T-helper 1 cell (primary cell): ENCODE measurements at regions not wholly inside any gene's neighbourhood (a gene's known extent, or its start where the extent isn't known, plus 50 kb on each side); places are given as distances from the start of the nearest gene placed in this dataset.
"Not testable (repeated sequence)": the region's sequence is repeated elsewhere in the genome, so short reads cannot be mapped to it uniquely, and the experiment has no call there.

Source experiments
- DNase-seq, 5 donors: peaks; one replicate each; pipeline ENCODE4 v3.0.0-alpha.2; 2012 to 2020

DNA sequence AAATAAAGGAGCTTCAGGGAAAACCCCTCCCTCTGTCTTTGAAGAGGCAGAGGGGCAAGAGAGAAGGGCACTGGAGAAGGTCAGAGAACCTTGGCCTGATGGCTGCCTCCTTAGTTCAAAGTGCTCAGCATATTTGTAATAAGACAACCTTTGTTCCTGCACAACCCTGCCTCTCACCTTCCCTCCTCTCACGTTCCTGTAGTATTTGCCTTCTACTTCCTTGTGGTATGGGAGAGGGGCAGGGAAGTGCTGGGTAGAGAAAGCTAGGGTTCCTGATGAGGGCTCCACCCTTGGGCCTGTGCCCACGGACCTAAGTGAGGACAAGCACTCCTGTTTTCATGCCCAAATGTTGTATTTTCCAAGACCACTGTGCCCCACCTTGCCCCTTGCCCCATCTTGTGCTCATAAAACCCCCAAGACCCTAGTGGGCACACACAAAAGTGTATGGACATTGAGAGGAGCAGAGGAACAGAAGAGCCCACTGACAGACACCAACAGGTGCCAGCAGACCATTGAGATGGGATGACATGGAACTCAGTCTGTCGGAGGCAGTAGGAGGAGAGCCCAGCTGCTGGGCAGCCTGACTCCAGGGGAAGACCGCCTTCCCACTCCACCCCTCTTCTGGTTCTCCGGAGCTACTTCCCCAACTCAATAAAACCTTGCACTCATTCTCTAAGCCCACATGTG, 261.5 kb upstream of the CCDC196 start:
- DNase-seq: no peak

DNA sequence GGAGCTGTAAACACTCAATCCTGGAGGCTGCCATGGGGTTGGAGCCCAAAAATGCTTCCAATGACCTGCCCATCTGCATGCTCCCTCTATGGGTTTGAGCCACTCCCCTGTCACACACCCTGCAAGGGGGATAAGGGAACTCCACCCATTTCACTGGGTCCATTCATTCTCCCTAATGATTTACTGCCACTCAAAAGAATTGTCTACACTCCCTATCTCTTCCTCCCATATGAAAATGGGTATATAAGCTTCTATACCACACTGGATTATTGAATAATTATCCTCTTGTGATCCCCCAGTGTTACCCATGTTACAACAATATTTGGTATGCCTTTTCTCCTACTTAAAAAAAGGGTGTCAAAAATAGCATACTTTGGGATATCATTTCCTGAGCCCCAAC, 260.8 kb upstream of the CCDC196 start:
- no peak for DNase-seq

DNA sequence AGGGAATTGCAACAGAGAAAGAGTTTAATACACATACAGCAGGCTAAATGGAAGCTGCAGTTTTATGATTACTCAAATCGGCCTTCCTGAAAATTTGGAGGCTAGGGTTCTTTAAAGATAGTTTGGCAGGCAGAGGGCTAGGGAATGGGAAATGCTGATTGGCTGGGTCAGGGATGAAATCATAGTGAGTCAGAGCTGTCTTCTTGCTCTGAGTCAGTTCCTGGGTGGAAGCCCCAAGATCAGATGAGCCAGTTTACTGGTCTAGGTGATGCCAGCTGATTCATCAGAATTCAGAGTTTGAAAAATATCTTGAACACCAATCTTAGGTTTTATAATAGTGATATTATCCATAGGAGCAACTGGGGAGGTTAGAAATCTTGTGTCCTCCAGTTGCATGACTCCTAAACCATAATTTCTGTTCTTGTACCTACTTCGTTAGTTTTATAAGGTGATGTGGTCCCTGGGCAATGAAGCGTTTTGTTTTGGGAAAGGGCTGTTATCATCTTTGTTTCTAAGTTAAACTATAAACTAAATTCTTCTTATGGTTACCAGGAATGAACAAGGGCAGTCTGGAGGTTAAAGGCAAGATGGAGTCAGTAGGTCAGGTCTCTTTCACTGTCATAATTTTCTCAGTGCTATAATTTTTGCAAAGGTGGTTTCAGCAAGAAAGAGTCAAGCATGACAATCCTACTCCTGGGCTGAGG, 257.8 kb upstream of the CCDC196 start:
- DNase-seq: peak in 1 of 5 donors; percentile 40

DNA sequence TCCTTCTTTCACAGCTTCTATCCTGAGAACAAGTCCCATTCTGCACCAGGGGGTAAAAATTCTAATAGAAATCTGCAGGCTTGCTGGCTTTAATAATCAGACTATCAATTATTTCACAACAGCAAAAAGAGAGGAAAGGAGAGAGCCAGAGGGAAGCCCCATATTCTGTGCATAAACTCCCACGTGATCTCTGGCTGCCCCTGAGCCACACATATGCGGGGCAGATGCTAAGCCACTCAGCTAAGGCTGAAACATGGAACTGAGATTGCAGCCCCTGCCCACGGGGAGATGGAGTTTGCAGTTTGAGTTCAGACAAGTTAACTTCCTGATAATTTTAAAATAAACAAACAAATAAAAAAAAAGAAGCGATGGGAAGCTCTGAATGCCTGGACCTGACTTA, 254.4 kb upstream of the CCDC196 start:
- no peak for DNase-seq

DNA sequence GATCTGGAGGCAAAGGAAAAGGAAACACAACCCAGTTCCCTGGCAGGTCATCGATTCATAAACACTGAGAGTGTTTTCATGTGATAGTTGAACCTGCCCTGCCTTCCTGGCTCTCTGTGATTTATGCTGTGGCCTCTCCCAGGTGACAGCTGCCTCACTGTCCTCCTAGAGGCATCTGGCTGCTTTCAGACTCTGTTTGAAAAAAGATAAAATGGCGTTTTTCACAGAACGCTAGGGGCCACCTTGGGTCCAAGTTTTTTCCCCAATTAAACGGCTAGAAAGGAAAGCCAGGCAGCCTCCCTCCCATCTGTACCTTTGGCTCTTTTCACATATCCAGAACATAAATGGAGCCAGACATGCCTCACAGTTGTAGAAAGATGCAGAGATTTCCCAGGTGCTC, 252.6 kb upstream of the CCDC196 start:
- DNase-seq: no peak

DNA sequence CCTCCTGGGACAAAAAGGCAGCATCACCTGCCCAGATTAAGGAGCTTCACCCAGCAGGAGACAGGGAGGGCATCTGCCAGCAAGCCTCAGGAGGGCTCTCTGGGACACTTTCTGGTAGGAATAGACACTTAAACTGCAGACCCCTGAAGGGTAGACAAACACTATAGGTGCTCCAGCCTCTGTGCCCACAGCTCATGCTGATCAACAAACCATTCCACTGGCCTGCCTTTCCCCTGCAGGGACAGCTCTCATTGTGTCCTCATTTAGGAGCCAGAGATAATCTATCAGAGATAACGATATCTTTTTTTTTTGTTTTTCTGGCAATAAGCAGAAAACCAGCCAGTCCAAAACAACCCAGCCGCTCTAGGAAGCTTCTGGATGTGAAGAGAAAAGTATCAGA, 251.8 kb upstream of the CCDC196 start:
- no peak for DNase-seq

DNA sequence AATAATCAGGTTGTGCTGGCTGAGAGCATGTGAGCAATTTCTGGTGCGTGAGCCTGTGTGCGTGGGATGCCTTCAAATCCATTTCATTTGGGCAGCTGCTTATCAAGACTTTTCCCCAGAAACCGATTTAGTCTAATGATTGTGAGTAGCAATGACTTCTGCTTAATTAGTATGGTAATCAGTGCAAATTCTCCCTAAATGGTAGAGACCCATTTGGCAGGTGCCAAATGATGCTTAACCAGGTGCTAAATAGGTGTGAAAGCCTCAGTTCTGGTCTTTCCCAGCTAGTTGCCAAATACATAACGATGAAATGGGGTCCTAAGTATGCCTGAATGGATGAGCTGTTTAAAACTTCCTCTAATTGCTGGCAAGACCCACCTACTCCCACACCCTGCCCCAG, 248.4 kb upstream of the CCDC196 start:
- DNase-seq: no peak

DNA sequence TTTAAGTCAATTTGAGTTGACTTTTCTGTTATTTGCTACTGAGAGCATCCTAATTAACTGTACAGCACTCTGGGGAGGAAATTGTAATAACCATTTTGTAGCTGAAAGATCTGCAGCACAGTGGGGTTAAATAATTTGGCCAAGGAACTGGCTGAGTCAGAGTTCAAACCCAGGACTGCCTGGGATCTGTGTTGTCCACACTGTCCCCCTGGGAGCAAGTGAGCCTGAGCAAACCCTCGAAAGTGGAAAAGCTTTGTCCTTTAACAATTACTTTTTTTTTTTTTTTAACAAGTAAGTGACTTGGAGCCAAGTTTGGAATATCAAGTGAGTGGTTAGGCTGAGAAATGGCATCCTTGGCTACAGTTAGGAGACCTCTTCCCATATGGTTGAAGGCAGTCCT, 247.2 kb upstream of the CCDC196 start:
- DNase-seq: no peak

DNA sequence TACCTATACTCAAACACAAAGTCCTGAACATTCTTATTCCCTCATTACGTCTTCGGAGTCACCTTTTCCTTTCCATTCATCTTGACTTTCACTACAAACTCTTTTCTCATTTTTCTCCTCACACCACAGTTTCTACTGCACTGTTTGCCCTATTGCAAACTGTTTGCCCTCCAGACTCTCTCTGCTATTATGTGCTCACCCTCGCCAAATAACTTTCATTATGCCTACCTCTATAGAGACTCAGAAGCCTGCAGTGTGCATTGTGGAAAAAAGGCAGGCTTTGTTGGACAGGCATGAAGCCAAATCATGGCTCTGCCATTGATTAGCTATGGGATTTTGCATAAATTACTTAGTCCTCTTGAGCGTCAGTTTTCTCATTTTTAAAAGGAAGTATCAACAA, 246.6 kb upstream of the CCDC196 start:
- no peak for DNase-seq

DNA sequence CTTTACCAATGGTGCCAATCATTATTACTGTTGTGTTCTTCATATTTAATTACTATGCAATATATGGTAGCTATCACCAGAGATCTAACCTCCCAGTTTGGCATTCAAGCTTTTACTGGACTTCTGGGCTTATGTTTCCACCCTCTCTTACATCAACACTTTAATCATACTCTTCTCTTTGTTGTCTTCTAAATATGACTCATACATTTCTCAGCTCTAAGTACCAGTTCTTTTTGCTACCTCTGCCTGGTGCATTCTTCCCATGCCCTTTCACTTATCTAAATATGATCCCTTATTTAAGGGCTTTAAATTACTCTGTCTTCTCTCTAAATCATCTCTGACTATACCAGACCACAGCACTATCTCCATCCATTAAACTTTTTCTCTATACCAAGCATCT, 246.1 kb upstream of the CCDC196 start:
- DNase-seq: no peak

DNA sequence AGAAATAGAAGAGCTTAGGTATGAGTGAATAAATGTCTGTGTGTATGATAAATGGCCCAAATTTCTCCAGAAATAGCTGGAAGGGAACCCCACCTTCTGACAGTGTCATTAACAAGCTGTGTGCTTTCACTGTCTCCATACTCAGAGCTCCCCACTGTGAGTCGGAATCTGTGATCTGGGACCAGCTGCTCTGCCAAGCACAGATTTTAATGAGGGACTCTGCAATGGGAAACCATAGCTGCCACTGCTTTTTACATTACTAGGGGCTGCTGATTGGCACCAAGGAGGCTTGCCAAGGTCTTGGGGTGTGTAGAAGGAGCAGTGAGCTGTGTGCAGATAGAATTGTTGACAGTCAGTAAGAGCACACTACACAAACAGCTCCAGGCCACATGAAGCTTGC, 244.2 kb upstream of the CCDC196 start:
- no peak for DNase-seq

DNA sequence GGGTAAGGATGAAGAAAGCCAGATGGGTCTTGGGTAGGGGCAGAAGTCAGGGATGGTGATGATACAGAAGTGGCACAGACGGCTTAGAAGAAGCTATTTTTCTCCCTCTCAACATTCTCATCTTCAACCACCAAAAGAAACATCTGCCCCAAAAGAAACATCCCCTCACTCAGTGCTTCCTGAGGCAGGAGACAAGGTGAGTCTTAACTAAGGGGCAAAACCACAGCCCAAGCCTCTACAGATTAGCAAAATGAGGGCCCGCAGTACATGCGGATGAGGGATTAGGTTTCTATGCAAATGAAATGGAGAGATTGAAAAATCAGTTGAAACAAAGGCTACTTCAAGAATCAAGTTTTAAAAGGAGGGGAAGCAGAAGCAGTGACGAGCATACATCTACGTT, 241.3 kb upstream of the CCDC196 start:
- DNase-seq: no peak

DNA sequence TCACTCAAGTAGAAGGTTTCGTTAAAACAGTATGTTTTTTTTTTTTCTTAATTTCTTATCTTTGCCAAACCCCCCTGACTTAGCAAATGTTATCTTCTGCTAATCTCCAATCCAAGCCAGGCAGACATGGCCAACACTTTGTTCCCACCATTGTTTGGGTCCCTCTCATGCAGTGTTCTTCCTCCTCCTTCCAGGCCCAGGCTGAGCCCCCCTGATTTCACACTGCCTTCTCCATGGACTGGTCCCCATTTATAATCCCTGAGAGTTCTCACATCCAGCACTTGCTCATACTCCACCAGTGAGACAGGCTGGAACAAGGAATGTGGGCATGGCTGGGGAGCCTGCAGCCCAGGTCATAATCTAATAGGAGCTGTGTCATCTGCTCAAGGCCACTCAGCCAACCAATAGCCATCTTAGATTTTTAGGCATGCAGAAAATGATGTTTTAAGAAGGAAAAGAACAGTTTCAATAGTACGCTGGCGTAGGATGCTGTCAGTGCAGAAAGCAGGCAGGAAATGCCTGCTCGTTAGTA, 238.4 kb upstream of the CCDC196 start:
- no peak for DNase-seq

DNA sequence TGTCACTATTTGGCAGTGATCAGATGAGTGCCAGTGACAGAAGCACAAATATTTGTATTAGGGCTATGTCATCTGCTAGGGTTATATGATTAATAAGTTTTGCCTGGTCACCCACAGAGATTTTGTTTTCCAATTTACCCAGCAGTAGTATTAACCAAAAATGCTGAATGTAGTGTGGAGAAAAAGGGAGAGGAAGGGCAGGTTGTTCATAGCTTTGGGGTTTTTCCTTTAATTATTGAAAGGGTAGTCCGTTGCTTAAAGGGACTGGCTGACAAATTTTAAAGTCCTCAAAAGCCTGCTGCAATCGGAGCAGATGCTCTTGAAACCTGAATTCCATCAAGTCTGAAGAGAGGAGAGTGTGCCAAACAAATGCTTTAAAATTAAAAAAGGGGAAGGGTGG, 237.9 kb upstream of the CCDC196 start:
- no peak for DNase-seq

DNA sequence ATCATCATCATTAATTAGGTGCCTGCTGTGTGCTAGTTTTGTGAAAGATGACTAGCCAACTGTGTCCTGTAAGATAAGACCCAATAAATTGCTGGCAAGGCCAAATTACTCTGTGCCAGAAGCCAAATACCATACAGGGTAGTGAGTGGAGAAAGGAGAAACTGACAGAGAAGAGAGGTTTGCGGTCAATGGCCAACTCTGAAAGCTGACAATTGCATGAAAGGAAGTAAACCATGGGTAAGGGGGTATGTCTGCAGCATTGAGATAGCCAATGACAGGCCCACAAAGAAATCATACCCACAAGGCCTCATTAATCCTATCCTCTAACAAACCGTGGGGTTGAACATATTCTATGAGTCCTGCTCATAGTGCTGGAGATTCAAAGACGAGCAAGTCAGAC, 236.6 kb upstream of the CCDC196 start:
- no peak for DNase-seq

DNA sequence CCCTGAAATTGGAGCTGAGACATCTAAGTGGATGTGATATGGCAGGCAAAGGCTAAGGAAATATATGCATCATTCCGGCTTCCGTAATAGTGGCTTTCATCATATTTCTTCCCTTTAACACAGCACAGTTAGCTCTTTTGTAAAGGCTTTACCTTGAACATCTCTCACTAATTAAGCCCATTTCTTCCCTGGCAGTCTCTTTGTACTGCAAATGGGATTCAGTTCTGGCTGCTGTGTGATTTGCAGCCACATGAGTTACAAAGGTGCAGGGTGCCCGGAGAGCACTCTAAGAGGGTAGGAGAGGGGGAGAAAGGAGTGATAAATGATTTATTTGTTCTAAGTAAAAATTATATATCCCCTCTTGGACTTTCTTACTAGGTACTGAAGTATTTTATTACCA, 232.1 kb upstream of the CCDC196 start:
- no peak for DNase-seq

DNA sequence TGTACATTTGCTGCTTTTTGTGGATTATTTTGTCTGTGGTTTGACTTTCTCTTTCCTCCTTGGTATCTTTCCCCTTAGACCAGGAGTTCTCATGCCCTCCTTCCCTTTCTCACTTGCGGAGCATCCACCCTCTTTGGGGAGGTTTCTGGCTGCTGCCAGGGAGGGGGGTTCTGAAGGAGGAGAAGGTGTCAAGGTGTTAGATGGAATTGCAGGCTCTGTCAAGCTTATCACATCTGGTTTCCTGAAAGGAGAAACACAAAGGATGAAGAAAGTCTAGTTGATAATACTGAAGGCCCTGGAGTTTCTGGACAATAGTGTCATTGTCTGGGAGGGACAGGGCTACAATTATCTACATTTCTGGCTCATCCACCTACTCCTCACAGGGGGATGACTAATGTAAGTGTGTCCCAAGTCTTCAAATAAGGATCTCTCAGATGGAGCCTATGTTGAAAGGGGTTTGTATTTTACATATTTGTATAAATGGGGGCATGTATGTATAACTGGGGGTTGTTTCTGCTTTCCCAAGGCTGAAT, 217.3 kb upstream of the CCDC196 start:
- no peak for DNase-seq

DNA sequence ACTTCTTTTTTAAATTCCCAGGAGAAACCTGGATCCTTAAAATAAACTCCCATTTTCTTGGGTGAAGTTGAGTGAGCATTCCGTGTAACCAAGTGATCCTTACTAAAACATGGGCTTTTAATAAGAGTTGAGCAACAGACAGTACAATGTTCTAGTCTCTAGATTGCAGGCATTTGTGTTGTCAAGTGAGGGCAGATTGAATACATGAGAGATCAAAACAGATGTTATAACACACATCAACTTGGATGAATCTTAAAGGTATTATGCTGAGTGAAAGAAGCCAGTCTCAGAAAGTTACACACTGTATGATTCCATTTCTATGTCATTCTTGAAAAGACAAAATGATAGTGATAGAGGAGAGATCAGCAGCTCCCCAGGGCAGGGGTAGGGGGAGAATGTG, 213.9 kb upstream of the CCDC196 start:
- no peak for DNase-seq

DNA sequence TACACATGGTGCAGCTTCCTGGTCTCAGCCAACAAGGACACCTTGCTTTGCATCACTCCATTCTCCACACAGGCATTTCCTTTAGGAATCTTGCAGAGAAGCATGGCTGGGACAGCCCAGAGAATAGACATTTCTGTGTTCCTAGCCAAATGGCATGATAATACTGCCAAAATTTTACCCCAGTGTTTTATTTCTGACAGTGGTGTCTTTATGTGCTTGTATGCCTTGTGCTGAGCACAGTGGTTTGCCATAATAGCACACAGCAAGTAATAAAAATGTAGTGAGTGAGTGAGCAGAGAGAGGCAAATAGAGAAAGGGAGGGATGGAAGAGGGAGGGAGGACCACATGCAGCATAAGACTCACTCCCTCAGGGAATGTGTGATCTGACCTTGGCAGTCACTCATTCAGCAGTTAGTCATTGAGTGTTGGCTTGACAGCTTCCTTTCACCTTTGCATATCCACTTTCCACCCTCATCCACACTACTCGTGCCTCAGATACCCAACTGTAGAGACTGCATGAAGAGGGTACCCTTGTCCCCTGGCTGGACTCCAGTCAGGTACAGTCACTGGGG, 212.8 kb upstream of the CCDC196 start:
- no peak for DNase-seq

DNA sequence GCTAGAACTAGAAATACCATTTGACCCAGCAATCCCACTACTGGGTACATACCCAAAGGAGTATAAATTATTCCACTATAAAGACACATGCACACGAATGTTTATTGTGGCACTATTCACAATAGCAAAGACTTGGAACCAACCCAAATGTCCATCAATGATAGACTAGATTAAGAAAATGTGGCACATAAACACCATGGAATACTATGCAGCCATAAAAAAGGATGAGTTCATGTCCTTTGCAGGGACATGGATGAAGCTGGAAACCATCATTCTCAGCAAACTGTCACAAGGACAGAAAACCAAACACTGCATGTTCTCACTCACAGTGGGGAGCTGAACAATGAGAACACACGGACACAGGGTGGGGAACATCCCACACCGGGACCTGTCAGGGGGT, 207.8 kb upstream of the CCDC196 start:
- not testable (repeated sequence) for DNase-seq

DNA sequence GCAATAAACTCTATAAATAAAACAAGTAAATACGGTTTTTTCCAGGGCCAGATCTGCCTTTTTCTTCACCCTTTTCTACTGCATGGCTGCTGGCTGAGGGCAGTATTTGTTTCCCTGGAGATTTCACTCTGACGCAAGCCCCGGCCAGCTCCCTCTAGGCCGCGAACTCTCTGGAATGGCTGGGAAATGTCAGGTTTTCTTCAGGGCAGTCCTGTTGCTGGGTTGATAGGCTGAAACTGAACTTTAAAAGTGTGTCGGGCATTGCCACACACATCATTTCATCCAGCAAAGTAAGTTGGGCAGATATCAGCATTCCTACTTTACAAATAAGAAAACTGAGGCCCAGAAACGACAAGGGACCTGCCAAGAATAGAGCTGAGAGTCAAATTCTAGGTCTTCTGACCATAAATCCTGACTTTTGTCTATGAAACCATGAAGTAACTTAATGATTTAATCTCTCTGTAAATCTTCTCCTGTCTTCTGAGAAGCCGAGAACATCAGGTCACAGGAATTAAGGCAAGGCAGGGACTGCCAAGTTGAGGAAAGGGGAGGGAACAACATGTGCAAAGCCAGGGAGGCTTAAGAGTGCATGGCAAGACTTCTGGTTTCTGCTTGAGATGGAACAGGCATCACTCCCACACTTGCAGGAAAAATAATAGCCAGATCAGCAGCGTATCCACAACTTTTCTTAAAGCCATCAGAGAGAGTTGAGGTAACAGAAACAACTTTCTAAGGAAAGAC, 205.0 kb upstream of the CCDC196 start:
- DNase-seq: no peak

DNA sequence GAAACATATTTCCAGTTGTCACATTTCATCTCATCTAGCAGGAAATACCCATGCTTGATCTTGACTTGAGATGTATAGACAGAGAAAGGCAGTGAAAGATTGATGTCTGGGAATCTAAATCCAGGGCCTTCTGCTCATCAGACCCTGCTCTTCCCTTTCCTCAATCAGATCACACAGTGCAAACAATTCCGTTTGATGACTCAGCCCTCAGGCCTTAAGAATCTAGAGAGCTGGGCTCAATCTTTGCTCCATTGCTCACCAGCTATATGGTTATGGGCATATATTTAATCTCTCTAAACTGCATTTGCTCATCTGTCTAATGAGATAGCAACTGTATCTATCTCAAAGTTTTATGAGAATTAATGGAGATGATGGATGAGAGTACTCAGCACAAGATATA, 201.8 kb upstream of the CCDC196 start:
- DNase-seq: no peak

DNA sequence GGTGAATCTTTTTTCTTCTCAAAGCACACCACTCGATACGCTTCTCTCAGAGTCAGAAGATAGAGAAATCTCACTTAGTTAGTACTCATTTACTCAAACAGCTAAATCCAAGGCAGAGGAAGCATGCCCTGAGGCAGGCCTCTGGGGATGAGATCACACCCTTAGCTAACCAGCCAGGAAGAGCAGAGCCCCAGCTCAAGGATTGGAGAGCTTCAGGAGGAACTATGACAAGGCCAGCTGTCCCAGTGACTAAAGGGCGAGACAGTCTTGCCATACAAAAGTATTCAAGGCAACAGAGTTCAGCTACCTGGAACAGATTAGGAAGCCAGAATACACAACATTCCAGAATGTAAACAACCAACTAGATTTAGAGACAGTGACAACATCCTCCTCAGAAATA, 197.7 kb upstream of the CCDC196 start:
- DNase-seq: no peak
